ENCODE measurements at regions not wholly inside any gene's neighbourhood (a gene's known extent, or its start where the extent isn't known, plus 50 kb on each side); places are given as distances from the start of the nearest gene placed in this dataset.

GRCh38 chr19:46945694-46946489, 73.7 kb upstream of the NPAS1 start:
- no peak for DNase-seq

DNA sequence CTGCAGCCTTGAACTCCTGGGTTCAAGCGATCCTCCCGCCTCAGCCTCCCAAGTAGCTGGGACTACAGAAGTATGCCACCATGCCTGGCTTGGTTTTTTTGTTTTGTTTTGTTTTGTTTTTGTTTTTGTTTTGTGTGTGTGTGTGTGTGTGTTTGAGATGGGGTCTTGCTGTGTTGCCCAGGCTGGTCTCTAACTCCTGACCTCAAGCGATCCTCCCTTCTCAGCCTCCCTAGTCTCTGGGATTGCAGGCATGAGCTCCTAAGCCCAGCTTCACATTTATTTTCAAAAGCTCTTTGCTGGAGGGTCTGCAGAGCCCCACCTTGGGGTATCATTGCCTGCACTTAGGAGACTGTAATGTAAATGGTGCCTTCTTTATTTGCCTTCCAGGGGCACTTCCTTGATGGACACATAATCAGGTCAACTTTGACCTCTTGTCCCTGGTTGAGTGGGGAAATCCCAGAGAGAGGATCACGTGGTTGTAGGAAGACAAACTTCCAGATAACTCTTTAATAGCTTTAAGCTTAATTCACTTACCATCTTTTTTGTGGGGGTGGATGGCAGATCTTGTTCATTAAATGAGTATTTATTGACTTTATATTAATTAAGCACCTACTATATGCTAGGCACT, 72.9 kb upstream of the NPAS1 start:
- no peak for DNase-seq

DNA sequence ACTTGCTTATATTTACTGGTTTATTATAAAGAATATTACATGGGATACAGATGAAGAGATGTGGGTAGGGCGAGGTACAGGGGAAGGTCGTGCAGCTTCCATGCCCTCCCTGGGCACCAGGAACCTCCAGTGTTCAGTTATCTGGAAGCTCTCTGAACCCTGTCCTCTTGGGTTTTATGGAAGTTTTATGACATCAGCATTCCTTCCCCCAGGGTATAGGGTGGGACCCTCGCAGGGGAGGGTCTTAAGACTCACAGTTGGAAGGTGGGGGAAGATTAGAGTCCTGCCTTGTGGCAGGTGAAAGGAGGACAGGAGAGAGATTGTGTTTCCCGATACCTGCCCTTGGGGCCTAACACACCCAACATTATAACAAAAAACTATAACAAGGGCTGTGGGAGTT, 71.8 kb upstream of the NPAS1 start:
- no peak for DNase-seq

- DNase-seq, result no peak
Measured at GRCh38 chr19:46950526-46951170, 69.0 kb upstream of the NPAS1 start.

GRCh38 chr19:46951171-46951986, 68.3 kb upstream of the NPAS1 start:
- no peak for DNase-seq

DNA sequence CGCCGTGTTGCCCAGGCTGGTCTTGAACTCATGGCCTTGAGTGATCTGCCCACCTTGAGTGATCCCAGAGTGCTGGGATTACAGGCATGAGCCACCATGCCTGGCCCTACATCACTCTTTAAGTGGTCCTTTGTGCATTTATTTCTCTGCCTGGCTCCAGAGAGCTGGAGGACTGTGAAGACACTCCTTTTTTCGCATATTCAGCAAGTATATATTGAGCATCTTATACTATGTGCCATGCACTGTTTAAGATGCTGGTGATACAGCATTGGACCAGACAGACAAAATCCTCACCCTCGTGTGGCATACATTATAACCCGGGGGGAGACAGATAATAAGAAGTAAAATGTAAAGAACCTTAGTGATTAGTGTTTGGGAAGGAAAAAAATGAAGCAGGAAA, 66.8 kb upstream of the NPAS1 start:
- DNase-seq, result no peak

DNA sequence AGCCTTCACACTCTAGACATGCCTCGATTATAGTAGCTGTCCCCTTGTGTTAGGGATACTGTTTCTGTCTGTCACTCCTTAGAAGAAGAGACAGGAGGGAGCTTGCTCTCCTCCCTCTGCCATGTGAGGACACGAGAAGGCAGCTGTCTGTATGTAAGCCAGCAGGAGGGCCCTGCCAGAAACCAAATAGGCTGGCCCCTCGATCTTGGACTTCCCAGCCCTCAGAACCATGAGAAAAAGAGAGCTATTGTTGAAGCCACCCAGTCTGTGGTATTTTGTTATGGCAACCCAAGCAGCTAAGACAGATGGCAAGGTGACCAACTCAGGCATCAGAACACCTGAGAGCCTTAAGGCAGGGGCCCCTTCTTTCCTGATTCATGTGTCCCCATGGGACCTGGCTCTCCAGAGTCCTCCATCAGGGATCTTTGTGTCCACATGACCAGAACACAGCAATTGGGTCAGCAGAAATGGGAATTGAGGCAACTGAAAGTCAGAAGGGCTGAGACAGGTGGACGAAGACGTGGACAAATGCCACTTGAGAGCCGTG, 65.6 kb upstream of the NPAS1 start:
- DNase-seq, result no peak

DNA sequence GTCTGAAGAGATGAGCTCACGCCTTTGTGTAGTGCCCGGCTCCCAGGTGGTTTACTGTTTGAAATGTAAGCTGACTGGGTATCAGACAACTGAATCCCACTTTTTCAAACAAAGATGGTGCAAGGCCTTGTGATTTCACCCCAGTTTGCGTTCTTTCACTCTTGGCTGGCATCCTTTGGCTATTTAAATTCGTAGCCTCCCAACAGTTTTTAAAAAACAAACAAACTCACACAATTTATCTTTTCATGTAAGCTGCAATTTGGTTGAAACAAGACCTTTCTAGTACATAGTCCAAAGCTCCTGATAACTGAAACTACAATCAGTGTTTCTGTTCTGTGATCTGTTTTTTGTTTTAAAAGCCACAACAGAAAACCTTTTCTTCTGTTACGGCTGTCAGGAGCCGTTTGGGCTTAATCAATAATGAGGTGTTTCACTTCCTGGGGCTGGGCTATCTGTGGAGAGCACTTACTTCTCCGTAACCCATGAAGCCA, 65.1 kb upstream of the NPAS1 start:
- no peak for DNase-seq

GRCh38 chr19:46954993-46955812, 64.4 kb upstream of the NPAS1 start:
- DNase-seq, result no peak

DNA sequence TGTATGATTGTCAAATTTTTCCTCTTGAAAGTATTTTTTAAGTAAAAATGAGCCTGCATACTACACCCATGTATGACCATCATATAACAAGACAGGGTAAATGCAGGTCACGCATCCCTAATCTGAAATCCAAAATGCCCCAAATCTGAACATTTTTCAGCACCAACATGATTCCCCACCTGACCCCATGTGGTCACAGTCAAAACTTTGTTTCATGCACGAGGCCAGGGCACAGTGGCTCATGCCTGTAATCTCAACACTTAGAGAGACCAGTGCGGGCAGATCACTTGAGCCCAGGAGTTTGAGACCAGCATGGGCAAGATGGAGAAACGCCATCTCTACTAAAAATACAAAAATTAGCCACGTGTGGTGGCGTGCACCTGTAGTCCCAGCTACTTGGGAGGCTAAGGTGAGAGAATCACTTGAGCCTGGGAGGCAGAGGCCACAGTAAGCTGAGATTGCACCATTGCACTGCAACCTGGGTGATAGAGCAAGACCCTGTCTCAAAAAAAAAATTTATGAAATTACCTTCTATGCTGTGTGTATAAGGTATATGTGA, 63.7 kb upstream of the NPAS1 start:
- no peak for DNase-seq

- DNase-seq, result no peak
Measured at GRCh38 chr19:46958532-46958931, 61.1 kb upstream of the NPAS1 start.

DNA sequence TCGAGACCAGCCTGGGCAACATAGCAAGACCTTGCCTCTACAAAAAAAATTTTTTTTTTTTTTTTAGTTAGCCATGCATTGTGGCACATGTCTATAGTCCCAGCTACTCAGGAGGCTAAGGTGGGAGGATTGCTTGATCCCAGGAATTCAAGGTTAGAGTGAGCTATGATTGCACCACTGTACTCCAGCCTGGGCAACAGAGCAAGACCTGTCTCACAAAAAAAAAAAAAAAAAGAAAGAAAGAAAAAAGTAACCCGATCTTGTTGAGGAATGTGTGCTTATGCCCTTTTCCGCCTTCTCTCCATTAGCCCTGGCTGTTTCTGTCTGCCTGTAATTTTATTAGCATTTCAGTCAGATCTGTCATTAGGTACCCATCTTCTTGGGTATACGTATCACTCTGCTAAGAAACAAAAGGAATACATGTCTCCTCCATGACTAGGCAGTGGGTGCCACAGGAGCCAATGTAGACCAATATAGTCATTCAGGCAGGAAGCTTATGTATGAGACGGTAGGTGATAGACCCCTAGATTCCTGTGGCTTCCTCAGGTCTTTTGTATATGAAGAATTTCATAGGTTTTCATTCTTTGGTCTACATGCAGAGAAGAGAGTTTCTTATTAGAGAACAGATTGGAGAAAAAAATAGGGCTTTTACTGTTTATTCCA, 59.6 kb upstream of the NPAS1 start:
- DNase-seq, result no peak

GRCh38 chr19:46962030-46962570, 57.5 kb upstream of the NPAS1 start:
- no peak for DNase-seq

- DNase-seq, result no peak
Measured at GRCh38 chr19:46963093-46963734, 56.4 kb upstream of the NPAS1 start.

DNA sequence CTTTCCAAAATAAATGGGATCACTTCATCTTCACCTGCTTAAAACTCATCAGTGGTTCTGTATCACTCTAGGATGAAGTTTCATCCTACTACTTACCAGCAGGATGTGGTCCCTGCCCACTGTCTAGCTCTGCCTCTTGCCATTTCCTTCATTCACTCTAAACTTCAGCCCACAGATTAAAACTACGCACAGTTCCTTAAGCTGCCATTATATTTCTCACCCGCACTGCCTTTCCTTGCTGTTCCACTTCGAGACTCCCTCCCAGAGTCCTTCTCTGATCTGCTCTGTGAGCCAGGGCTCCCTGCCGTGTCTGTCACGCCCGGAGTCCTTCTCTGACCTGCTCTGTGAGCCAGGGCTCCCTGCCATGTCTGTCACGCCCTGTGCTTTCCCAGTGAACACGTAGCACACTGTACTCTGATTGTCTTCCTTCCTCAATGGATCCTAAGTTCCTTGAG, 52.0 kb upstream of the NPAS1 start:
- DNase-seq, result no peak

Measured in NCI-H524 (cell line).